ENCODE measurements at regions not wholly inside any gene's neighbourhood (a gene's known extent, or its start where the extent isn't known, plus 50 kb on each side); places are given as distances from the start of the nearest gene placed in this dataset.

DNA sequence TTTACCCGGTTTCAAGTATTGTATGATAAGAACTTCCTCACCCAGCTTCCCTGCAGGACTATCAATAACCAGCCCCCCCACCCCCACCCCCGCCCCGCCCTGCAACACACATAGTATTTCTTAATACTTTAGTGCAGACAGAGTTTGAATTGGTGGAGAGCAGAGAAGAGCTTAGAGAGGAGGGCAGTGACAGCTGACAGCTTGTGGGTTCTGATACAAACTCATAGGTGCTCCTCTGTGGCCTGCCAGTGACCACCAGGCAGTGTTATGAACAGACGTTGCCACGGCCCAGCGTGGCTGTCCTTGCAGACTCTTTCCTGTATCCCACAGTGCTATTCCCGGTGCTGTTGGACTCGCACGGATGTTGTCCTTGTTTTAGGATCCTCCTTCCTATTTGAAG, 186.9 kb upstream of the ADO start (continued):
- TF ChIP-seq, protein P1, sequence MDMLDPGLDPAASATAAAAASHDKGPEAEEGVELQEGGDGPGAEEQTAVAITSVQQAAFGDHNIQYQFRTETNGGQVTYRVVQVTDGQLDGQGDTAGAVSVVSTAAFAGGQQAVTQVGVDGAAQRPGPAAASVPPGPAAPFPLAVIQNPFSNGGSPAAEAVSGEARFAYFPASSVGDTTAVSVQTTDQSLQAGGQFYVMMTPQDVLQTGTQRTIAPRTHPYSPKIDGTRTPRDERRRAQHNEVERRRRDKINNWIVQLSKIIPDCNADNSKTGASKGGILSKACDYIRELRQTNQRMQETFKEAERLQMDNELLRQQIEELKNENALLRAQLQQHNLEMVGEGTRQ (IDR thresholded peaks at IDR 0.05; ENCODE audit: borderline replicate concordance, low read depth, low read length): no peak
- TF ChIP-seq ELF1 (IDR thresholded peaks at IDR 0.05) (no peak), MEF2A (IDR thresholded peaks at IDR 0.05; ENCODE audit: borderline replicate concordance, low read depth) (no peak), CHD2 (IDR thresholded peaks at IDR 0.05; ENCODE audit: low read length, partially characterized antibody) (no peak), MXI1 (IDR thresholded peaks at IDR 0.05; ENCODE audit: low read depth, low read length) (no peak), RCOR1 (IDR thresholded peaks at IDR 0.05; ENCODE audit: low read length) (no peak), EP300 (IDR thresholded peaks at IDR 0.05; ENCODE audit: borderline replicate concordance in 1 of 2, low read depth in 1 of 2, low read length in 1 of 2) (no peak), SIN3A (IDR thresholded peaks at IDR 0.05; ENCODE audit: borderline replicate concordance, low read depth, low read length) (no peak)
- TF ChIP-seq, protein P2, sequence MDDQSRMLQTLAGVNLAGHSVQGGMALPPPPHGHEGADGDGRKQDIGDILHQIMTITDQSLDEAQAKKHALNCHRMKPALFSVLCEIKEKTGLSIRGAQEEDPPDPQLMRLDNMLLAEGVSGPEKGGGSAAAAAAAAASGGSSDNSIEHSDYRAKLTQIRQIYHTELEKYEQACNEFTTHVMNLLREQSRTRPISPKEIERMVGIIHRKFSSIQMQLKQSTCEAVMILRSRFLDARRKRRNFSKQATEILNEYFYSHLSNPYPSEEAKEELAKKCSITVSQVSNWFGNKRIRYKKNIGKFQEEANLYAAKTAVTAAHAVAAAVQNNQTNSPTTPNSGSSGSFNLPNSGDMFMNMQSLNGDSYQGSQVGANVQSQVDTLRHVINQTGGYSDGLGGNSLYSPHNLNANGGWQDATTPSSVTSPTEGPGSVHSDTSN (IDR thresholded peaks at IDR 0.05): no peak
- TF ChIP-seq, protein P3, sequence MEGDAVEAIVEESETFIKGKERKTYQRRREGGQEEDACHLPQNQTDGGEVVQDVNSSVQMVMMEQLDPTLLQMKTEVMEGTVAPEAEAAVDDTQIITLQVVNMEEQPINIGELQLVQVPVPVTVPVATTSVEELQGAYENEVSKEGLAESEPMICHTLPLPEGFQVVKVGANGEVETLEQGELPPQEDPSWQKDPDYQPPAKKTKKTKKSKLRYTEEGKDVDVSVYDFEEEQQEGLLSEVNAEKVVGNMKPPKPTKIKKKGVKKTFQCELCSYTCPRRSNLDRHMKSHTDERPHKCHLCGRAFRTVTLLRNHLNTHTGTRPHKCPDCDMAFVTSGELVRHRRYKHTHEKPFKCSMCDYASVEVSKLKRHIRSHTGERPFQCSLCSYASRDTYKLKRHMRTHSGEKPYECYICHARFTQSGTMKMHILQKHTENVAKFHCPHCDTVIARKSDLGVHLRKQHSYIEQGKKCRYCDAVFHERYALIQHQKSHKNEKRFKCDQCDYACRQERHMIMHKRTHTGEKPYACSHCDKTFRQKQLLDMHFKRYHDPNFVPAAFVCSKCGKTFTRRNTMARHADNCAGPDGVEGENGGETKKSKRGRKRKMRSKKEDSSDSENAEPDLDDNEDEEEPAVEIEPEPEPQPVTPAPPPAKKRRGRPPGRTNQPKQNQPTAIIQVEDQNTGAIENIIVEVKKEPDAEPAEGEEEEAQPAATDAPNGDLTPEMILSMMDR (IDR thresholded peaks at IDR 0.05): no peak

DNA sequence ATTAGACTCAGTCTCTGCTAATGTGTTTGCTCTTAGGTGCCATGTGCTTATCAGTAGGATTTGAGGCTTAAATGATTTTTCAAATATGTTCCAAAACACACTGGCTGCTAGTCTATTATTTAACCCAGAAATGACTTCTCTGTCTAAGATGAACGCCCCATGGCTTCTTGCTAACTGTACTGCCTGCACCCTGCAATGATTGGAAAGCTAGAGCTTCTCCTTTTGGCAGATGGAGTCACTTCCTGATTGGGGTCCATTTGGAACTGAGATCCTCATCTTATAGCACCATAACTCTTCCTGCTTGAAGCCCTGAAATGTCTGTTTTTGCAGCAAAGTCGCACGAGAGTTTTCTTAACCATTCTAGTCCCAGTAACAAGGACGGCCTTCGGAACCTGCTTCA, 186.5 kb upstream of the ADO start:
- no peak overlapping the region for H3K9ac ChIP-seq
- no peaks in the 10 kb centered on the region for H3K9me3 ChIP-seq
- H3K79me2 ChIP-seq (ENCODE audit: insufficient read depth): no peaks in the 10 kb centered on the region
- no peaks in the 10 kb centered on the region for H3F3A ChIP-seq (replicated peaks; ENCODE audit: insufficient read depth)
- ChIA-PET POLR2A (no interaction called here), CTCF (interaction anchor here (1.1 kb wide), 1 partner anchor 409 kb away, joined by 3 read pairs; no protein-coding TSS in a partner anchor)
- 90% methylated on average over 5 of the region's 5 CpGs for WGBS (ENCODE audit: low lambda C conversion rate)
- no peaks in the 10 kb centered on the region for H3K27me3 ChIP-seq (ENCODE audit: insufficient read depth)
- H4K20me1 ChIP-seq (ENCODE audit: insufficient read depth): no peaks in the 10 kb centered on the region
- no peaks in the 10 kb centered on the region for H3K36me3 ChIP-seq (replicated peaks in 1 of 2; ENCODE audit: control insufficient read depth in 1 of 2, insufficient read depth in 2 of 2, low read length in 1 of 2)
- H3K4me2 ChIP-seq: no peak overlapping the region
- TF ChIP-seq, protein P1 (IDR thresholded peaks at IDR 0.05; ENCODE audit: borderline replicate concordance, low read depth, low read length): no peak
- TF ChIP-seq SMC3 (IDR thresholded peaks at IDR 0.05; ENCODE audit: low read depth, low read length) (no peak), NFIC (IDR thresholded peaks at IDR 0.05; ENCODE audit: borderline replicate concordance) (no peak), SIN3A (IDR thresholded peaks at IDR 0.05; ENCODE audit: borderline replicate concordance, low read depth, low read length) (no peak), FOXJ3 (CRISPR knock-in tag; IDR thresholded peaks at IDR 0.05) (no peak)
- TF ChIP-seq, protein P3 (IDR thresholded peaks at IDR 0.05): no peak
- TF ChIP-seq, protein P2 (IDR thresholded peaks at IDR 0.05): no peak
- TF ChIP-seq, protein P4, sequence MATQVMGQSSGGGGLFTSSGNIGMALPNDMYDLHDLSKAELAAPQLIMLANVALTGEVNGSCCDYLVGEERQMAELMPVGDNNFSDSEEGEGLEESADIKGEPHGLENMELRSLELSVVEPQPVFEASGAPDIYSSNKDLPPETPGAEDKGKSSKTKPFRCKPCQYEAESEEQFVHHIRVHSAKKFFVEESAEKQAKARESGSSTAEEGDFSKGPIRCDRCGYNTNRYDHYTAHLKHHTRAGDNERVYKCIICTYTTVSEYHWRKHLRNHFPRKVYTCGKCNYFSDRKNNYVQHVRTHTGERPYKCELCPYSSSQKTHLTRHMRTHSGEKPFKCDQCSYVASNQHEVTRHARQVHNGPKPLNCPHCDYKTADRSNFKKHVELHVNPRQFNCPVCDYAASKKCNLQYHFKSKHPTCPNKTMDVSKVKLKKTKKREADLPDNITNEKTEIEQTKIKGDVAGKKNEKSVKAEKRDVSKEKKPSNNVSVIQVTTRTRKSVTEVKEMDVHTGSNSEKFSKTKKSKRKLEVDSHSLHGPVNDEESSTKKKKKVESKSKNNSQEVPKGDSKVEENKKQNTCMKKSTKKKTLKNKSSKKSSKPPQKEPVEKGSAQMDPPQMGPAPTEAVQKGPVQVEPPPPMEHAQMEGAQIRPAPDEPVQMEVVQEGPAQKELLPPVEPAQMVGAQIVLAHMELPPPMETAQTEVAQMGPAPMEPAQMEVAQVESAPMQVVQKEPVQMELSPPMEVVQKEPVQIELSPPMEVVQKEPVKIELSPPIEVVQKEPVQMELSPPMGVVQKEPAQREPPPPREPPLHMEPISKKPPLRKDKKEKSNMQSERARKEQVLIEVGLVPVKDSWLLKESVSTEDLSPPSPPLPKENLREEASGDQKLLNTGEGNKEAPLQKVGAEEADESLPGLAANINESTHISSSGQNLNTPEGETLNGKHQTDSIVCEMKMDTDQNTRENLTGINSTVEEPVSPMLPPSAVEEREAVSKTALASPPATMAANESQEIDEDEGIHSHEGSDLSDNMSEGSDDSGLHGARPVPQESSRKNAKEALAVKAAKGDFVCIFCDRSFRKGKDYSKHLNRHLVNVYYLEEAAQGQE (IDR thresholded peaks at IDR 0.05; ENCODE audit: low read depth, low read length): no peak
- TF ChIP-seq, protein P5, sequence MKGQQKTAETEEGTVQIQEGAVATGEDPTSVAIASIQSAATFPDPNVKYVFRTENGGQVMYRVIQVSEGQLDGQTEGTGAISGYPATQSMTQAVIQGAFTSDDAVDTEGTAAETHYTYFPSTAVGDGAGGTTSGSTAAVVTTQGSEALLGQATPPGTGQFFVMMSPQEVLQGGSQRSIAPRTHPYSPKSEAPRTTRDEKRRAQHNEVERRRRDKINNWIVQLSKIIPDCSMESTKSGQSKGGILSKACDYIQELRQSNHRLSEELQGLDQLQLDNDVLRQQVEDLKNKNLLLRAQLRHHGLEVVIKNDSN (IDR thresholded peaks at IDR 0.05; ENCODE audit: borderline replicate concordance, low read depth): no peak
- no peak overlapping the region for H3K4me3 ChIP-seq (ENCODE audit: low read depth in 2 of 2, low read length in 1 of 2)
- H3K27ac ChIP-seq (ENCODE audit: low read depth in 2 of 2, low read length in 1 of 2): no peak overlapping the region
- no peaks in the 10 kb centered on the region for H3K9me2 ChIP-seq
- H3K4me1 ChIP-seq (ENCODE audit: control insufficient read depth in 1 of 2, insufficient read depth in 2 of 2, low read depth in 1 of 2, low read length in 1 of 2): peaks cover 0 to 9% of the 10 kb centered on the region in 2 experiments; a peak in 1 of 4 replicates
- H2AFZ ChIP-seq (ENCODE audit: low read depth): no peak overlapping the region
- no peak for DNase-seq

Measured in SK-N-SH (cell line).